Spleen (tissue), 11 donors: ENCODE measurements at regions not wholly inside any gene's neighbourhood (a gene's known extent, or its start where the extent isn't known, plus 50 kb on each side); places are given as distances from the start of the nearest gene placed in this dataset.
A peak's percentile ranks its signal among the peaks of the same experiment; 100 is the strongest.

Source experiments
- DNase-seq: peaks from one replicate; pipeline ENCODE4 v3.0.0-alpha.2; 2020
- H3K27ac ChIP-seq, 8 donors: fragments of 200-600 bp; sonication (generic) in 7 of 8; 1 replicate in 4 of 8; 2 replicates in 4 of 8; pipeline versions ENCODE4 v1.5.0 to v1.8.0; 2016 to 2021; ENCODE audit warnings: inconsistent platforms in 4 of 8, mild to moderate bottlenecking in 4 of 8, moderate library complexity in 1 of 8
- H3K27me3 ChIP-seq, 7 donors: fragments of 200-600 bp; sonication (generic) in 6 of 7; replicated peaks in 1 of 7; 1 replicate in 4 of 7; 2 replicates in 3 of 7; pipeline versions ENCODE4 v1.5.0 to v1.8.0; 2016 to 2021; ENCODE audit warnings: inconsistent platforms in 3 of 7, mild to moderate bottlenecking in 1 of 7
- H3K36me3 ChIP-seq, 6 donors: fragments of 200-600 bp; sonication (generic) in 5 of 6; 1 replicate in 4 of 6; 2 replicates in 2 of 6; pipeline versions ENCODE4 v1.5.0 to v1.8.0; 2016 to 2021; ENCODE audit warnings: inconsistent platforms in 2 of 6
- H3K4me1 ChIP-seq, 6 donors: fragments of 200-600 bp; sonication (generic) in 5 of 6; 1 replicate in 3 of 6; 2 replicates in 3 of 6; pipeline versions ENCODE4 v1.5.0 to v1.8.0; 2016 to 2021; ENCODE audit warnings: inconsistent platforms in 3 of 6
- H3K4me3 ChIP-seq, 8 donors: fragments of 200-600 bp; sonication (generic) in 7 of 8; 1 replicate in 4 of 8; 2 replicates in 4 of 8; pipeline versions ENCODE4 v1.5.0 to v1.8.0; 2016 to 2021; ENCODE audit warnings: inconsistent platforms in 4 of 8, mild to moderate bottlenecking in 4 of 8, moderate library complexity in 2 of 8
- H3K9me3 ChIP-seq, 8 donors: fragments of 200-600 bp; sonication (generic) in 7 of 8; 1 replicate in 4 of 8; 2 replicates in 4 of 8; pipeline versions ENCODE4 v1.5.0 to v1.8.0; 2016 to 2021; ENCODE audit warnings: inconsistent platforms in 4 of 8
- POLR2A ChIP-seq, 3 donors: fragments of 450-650 bp; IDR thresholded peaks; one replicate each; pipeline ENCODE4 v1.5.1; 2017; ENCODE audit warnings: antibody characterized with exemption in 3 of 3, mild to moderate bottlenecking in 1 of 3
- POLR2AphosphoS5 ChIP-seq, 3 donors: sonication (generic); formaldehyde crosslinking; IDR thresholded peaks; one replicate each; pipeline ENCODE4 v1.5.1; 2017; ENCODE audit warnings: antibody characterized with exemption in 3 of 3
- WGBS, 5 donors: extraction: QIAGEN DNeasy Blood & Tissue Kit in 3 of 5; methylation state at CpG; one replicate each; pipeline versions ENCODE4 v1.1.5 to v1.1.7; 2013 to 2018; 5-methylcytosine and 5-hydroxymethylcytosine counted together
- intact Hi-C: fragments of 100-400 bp; cut with DNase I; formaldehyde crosslinking; loops from one replicate; pipeline ENCODE4 v1.15.0; 2023; ENCODE audit warnings: low total_unique reads
- TF ChIP-seq, protein P1 (sequence below), 11 experiments: fragments of 200-600 bp in 7 of 11; fragments of 450-650 bp in 4 of 11; sonication (generic) in 4 of 11; IDR thresholded peaks in 8 of 11; conservative IDR thresholded peaks in 3 of 11; 1 replicate in 7 of 11; 2 replicates in 4 of 11; pipeline versions ENCODE4 v1.4.0 to v1.8.0; 2016 to 2021; ENCODE audit warnings: antibody characterized with exemption in 11 of 11, inconsistent platforms in 4 of 11, mild to moderate bottlenecking in 1 of 11
- donor health status: healthy with polysubstance abuse.
- donor health status: DM: no; HTN: no; CAD: no; lungs with moderate emphysema.
- donor health status: DM: no; HTN: no; CAD: no.
- donor health status: Bipolar disorder and iron deficiency.
- donor health status: healthy.
- donor health status: DM: no; HTN: no; CAD: no.
- donor health status: DM: yes; HTN: yes; CAD: no.

DNA sequence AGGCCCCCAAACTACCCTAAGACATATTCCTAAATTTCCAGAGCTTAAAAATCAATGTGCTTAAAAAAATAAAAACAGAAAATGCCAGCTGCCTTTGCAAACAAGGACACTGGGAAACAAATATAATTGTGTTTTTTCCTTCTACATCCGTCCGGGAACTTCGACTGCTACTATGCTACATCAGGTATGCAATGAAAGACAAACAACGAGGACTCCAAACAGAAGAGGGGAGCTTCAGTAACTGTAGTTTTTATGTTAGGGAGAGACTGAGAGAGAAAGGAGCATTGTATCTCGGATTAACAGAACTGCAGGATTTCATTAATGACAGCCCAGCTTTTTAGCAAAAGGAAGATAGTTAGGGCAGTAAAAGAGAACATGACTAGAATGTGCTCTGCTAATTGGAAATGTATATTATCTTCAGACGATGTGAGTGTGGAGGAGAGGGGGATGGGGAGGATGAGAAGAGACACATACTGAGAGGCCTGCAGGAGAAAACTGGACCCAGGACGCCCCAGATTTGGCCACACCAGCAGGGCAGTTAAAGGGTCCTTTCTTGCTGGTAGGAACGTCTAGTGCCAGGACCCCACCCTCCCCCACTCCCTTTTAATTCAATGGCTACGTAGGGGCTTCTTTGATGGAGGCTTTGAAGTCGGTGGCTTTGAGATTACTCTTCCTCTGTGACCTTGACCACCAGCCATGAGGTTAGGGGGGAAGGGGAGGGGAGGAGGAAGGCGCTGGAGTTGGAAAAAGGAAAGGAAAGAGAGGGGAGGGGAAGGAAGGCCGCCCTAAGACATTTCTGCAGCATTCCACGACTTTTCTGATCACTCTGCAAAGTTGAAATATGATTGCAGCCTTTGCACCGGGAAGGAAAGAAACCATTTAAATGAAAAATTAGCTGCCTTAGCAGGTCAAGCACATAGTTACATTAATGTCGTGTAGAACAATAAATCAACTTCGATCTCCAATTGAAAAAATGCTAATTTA, 187.1 kb downstream of the BLID start:
- Histone ChIP-seq H3K27me3 (peaks cover 0 to 24% (median 0%) of the 10 kb centered on the region in 7 donors), H3K4me3 (peak overlapping the region in 2 of 8 donors; percentile 28 to 53), H3K27ac (no peak overlapping the region), H3K36me3 (no peaks in the 10 kb centered on the region), H3K9me3 (no peaks in the 10 kb centered on the region), H3K4me1 (peaks cover 0 to 20% (median 9%) of the 10 kb centered on the region in 6 donors)
- intact Hi-C loops: no loop called here
- no peak for TF ChIP-seq POLR2A (IDR thresholded peaks at IDR 0.05)
- TF ChIP-seq, protein P1, sequence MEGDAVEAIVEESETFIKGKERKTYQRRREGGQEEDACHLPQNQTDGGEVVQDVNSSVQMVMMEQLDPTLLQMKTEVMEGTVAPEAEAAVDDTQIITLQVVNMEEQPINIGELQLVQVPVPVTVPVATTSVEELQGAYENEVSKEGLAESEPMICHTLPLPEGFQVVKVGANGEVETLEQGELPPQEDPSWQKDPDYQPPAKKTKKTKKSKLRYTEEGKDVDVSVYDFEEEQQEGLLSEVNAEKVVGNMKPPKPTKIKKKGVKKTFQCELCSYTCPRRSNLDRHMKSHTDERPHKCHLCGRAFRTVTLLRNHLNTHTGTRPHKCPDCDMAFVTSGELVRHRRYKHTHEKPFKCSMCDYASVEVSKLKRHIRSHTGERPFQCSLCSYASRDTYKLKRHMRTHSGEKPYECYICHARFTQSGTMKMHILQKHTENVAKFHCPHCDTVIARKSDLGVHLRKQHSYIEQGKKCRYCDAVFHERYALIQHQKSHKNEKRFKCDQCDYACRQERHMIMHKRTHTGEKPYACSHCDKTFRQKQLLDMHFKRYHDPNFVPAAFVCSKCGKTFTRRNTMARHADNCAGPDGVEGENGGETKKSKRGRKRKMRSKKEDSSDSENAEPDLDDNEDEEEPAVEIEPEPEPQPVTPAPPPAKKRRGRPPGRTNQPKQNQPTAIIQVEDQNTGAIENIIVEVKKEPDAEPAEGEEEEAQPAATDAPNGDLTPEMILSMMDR (IDR thresholded peaks at IDR 0.05 in 8 of 11, conservative IDR thresholded peaks at IDR 0.05 in 3 of 11): no peak
- TF ChIP-seq POLR2AphosphoS5 (IDR thresholded peaks at IDR 0.05): no peak
- WGBS, 5 donors: 36 to 46% (median 39%) methylated on average over 16 of the region's 16 CpGs
- DNase-seq: no peak

DNA sequence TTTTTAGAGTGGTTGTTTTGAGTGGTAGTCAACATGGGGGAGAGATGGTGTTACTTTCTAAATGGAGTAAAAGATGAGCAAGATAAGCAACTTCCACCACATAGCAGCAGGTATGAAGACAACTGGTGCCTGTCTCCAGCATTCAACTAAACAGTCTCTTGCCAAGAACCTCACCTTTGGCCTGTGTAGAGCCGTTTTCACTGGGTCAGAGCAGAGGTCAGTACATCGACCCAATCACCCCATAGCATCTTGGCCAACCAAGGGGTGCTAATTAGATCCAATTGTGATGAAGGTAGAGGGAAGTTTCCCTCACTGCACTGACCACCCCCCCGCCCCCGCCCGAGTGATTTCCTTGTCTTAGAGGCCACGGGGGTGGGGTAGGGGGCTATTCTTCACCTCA, 188.2 kb downstream of the BLID start:
- peaks cover 0 to 24% (median 0%) of the 10 kb centered on the region in 7 donors for H3K27me3 ChIP-seq
- DNase-seq: no peak
- H3K4me1 ChIP-seq: peaks cover 0 to 20% (median 9%) of the 10 kb centered on the region in 6 donors
- WGBS, 5 donors: 70 to 88% (median 81%) methylated on average over 6 of the region's 6 CpGs
- H3K36me3 ChIP-seq: no peaks in the 10 kb centered on the region
- TF ChIP-seq POLR2A (IDR thresholded peaks at IDR 0.05) (no peak), POLR2AphosphoS5 (IDR thresholded peaks at IDR 0.05) (no peak)
- TF ChIP-seq, protein P1 (IDR thresholded peaks at IDR 0.05 in 8 of 11, conservative IDR thresholded peaks at IDR 0.05 in 3 of 11): no peak
- H3K4me3 ChIP-seq: no peak overlapping the region
- H3K27ac ChIP-seq: no peak overlapping the region
- H3K9me3 ChIP-seq: no peaks in the 10 kb centered on the region
- intact Hi-C loops: no loop called here

DNA sequence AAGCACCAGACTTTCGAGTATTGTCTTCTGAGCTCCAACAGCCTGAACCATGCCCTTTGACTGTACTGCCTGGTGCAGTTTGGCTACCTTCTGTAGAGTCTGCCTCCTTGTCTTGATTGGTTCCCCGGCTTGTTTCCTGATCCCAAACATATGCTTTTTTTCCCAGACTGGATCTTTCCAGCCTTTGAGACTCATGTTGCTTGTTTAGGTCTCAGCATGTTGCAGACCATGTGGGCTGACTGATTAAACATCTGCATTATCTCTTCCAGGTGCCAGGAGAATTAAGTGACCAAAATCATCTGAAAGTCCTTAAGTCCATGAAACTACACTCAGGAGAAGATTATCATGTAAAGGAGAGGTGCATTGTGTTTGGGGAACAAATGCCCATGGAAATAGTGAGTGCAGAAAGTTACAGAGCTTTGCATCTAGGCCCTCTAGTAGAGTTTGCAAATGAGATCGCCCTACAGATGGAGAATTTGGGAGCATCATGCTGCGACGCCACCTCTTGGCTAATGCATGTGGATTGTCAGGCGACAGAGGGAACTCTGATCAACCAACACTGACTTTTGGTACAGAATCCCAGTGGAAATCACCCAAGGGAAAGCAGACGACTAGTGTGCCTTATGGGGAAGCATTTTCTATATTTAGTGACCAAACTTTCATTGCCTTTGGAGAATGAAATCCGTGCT, 188.8 kb downstream of the BLID start:
- WGBS, 5 donors: 79 to 89% (median 84%) methylated on average over 8 of the region's 8 CpGs
- no peak for TF ChIP-seq POLR2A (IDR thresholded peaks at IDR 0.05)
- TF ChIP-seq POLR2AphosphoS5 (IDR thresholded peaks at IDR 0.05): no peak
- TF ChIP-seq, protein P1 (IDR thresholded peaks at IDR 0.05 in 8 of 11, conservative IDR thresholded peaks at IDR 0.05 in 3 of 11): no peak
- intact Hi-C loops: no loop called here
- H3K36me3 ChIP-seq: no peaks in the 10 kb centered on the region
- peaks cover 0 to 24% (median 0%) of the 10 kb centered on the region in 7 donors for H3K27me3 ChIP-seq
- H3K4me1 ChIP-seq: peaks cover 0 to 20% (median 9%) of the 10 kb centered on the region in 6 donors
- H3K27ac ChIP-seq: no peak overlapping the region
- H3K9me3 ChIP-seq: no peaks in the 10 kb centered on the region
- no peak overlapping the region for H3K4me3 ChIP-seq
- no peak for DNase-seq

DNA sequence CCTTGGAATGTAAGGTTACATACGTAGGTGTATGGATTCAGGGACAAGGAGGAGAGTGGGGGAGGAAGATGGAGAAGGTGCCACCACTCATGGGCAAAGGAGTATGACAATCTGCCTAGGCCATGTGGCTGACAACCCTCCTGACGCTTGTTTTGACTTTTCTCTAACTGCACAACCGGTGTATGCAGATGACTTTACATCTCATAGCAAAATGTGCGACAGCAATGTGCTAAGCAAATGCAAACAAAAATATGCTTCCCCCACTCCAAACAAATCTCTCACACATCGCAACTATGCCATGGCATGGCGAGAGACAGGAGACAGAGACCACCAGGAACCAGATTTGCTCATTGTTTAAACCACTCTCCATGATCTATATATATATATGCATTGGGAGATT, 191.8 kb downstream of the BLID start:
- Histone ChIP-seq H3K36me3 (no peaks in the 10 kb centered on the region), H3K9me3 (no peaks in the 10 kb centered on the region), H3K4me1 (peaks cover 0 to 5% (median 0%) of the 10 kb centered on the region in 6 donors), H3K27ac (no peak overlapping the region), H3K27me3 (peaks cover 0 to 8% (median 0%) of the 10 kb centered on the region in 7 donors), H3K4me3 (no peak overlapping the region)
- TF ChIP-seq POLR2AphosphoS5 (IDR thresholded peaks at IDR 0.05): no peak
- TF ChIP-seq, protein P1 (IDR thresholded peaks at IDR 0.05 in 8 of 11, conservative IDR thresholded peaks at IDR 0.05 in 3 of 11): no peak
- no peak for TF ChIP-seq POLR2A (IDR thresholded peaks at IDR 0.05)
- 87 to 93% (median 90%) methylated on average over 6 of the region's 6 CpGs for WGBS, 5 donors
- intact Hi-C loops: no loop called here
- no peak for DNase-seq
